SU-DHL-6 (cell line): ENCODE measurements at regions not wholly inside any gene's neighbourhood (a gene's known extent, or its start where the extent isn't known, plus 50 kb on each side); places are given as distances from the start of the nearest gene placed in this dataset.

Experiments
- CTCF ChIP-seq: fragments of 200-600 bp; sonication (generic); IDR thresholded peaks from one replicate; pipeline ENCODE4 v1.5.1; 2017; ENCODE audit warnings: antibody characterized with exemption, mild to moderate bottlenecking, low read length, moderate library complexity; ENCODE audit not compliant: insufficient read depth, poor library complexity, severe bottlenecking
- EZH2phosphoT487 ChIP-seq: fragments of 200-600 bp; sonication (generic), shearing (Covaris generic); conservative IDR thresholded peaks from 2 replicates; pipeline ENCODE4 v1.6.1; 2018; ENCODE audit warnings: mild to moderate bottlenecking, antibody characterized with exemption, low read length, moderate library complexity, mixed read lengths

- TF ChIP-seq CTCF (no peak), EZH2phosphoT487 (no peak)
Observed at GRCh38 chr11:15884141-15884540, 472.2 kb downstream of the SOX6 start.
